GM18861 (cell line): ENCODE measurements at regions not wholly inside any gene's neighbourhood (a gene's known extent, or its start where the extent isn't known, plus 50 kb on each side); places are given as distances from the start of the nearest gene placed in this dataset.

Source experiments
- ATAC-seq: cut with Tn5 transposase; IDR thresholded peaks from one replicate; pipeline ENCODE4 v1.9.1; 2021; ENCODE audit not compliant: unreplicated experiment

DNA sequence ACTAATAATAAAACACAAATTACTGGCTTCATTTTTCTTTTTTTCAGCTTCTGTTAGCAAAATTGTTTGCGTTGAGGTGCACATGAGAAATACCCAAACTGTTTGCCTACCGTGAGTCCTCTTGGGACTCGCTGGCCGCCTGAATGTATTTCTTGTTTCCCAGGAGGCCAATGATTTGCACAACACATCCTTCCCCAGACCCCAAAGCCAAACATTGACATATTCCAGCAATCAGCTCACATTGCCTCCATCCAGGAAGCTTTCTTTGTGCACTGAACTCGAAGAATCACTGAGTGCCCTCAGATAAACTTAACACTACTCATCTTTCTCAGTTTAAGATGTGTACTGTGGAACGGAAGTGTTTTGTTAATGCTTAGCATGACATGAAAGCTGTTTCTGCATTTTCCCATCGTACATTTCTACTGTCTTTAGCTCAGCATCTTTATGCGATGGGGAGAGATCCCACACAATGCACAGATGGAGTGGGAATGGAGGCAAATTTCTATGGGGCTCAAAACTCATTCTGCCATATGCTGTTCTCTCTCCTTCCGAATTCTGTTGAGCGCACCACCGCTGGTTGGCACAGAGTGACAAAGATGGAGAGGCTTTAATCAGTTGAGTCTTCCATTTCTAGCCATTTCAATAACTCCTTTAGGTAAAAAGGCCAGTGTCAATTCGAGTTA is 399.5 kb downstream of the RFC3 start:
- no peak for ATAC-seq

GRCh38 chr13:34223984-34224383 is 406.0 kb downstream of the RFC3 start:
- ATAC-seq, result no peak

GRCh38 chr13:34224877-34225276 is 406.9 kb downstream of the RFC3 start:
- no peak for ATAC-seq

GRCh38 chr13:34230271-34230670 is 412.3 kb downstream of the RFC3 start:
- no peak for ATAC-seq

GRCh38 chr13:34241332-34241731 is 423.4 kb downstream of the RFC3 start:
- no peak for ATAC-seq

GRCh38 chr13:34243403-34243802 is 425.5 kb downstream of the RFC3 start:
- ATAC-seq, result no peak

GRCh38 chr13:34246511-34246910 is 428.6 kb downstream of the RFC3 start:
- no peak for ATAC-seq

DNA sequence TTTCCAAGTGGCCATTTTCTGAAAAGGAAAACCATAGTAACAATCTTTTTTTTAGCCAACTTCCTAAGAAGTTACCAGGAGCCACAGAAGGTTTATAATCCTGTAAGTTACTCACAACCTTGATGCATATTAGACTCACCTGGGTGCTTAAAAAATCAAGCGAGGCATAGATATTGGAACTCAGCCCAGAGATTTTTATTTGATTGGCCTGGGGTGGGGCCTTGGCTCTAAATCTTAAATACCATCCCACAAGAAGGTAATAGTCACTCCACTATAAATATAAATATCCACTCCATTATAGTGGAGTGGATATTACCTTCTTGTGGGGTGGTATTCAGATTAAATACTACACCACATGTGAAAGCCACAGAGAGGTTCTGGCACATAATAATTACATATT is 429.6 kb downstream of the RFC3 start:
- ATAC-seq, result no peak

GRCh38 chr13:34249546-34250039 is 431.6 kb downstream of the RFC3 start:
- no peak for ATAC-seq

GRCh38 chr13:34250151-34250670 is 432.3 kb downstream of the RFC3 start:
- ATAC-seq, result no peak

DNA sequence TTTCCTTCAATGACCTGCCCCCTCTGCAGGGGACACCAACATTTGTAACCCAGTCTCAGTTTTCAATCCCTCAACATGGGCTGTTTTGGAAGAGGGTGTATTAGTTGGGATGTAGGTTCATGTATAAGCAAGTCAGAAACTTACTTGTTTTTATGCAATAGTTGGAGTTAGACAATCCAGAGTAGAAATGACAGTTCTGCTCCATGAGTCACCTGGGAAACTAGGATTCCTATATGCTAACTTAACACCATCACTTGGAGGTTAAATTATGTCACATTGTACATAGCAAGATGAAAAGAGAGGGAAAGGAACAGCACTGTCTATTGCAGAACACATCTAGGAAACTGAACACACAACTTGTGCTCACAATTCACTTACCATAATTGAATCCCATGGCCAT is 436.4 kb downstream of the RFC3 start:
- ATAC-seq, result no peak

DNA sequence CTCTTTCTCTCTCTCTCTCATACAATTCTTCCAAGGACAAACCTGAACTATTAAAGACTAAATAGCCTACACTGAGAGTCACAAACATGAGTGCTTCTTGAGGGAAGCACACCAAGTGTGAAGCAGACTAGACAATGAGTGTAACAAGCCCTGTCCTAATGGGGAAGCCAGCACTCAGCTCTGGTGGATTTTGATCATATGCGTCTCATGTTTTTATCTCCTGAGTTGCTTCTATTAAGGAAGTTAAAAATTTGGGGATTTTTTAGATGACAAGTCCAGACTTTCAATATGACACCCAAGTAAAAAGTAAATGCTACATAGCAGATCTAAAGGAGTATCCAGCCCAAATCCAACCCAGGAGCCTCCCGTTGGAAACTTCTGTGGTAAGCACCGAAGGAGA is 437.8 kb downstream of the RFC3 start:
- ATAC-seq, result no peak

GRCh38 chr13:34256236-34256635 is 438.3 kb downstream of the RFC3 start:
- ATAC-seq, result no peak

DNA sequence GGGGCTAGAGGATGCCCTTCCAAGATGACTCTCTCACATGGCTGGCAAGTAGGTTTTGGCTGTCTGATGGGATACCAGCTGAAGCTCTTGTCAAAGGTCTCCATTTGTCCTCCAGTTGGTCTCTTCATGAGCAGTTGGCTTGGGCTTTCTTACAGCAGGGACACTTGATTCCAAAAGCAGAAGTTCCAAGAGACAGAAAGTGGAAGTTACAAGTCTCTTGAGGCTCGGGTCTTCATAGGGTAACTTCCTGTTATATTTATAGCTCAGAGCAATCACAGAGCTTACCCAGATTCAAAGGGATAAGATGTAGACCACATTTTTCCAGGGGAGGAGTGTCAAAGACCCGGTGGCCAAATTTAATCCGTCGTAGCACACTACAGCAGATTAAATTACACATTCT is 440.0 kb downstream of the RFC3 start:
- no peak for ATAC-seq

DNA sequence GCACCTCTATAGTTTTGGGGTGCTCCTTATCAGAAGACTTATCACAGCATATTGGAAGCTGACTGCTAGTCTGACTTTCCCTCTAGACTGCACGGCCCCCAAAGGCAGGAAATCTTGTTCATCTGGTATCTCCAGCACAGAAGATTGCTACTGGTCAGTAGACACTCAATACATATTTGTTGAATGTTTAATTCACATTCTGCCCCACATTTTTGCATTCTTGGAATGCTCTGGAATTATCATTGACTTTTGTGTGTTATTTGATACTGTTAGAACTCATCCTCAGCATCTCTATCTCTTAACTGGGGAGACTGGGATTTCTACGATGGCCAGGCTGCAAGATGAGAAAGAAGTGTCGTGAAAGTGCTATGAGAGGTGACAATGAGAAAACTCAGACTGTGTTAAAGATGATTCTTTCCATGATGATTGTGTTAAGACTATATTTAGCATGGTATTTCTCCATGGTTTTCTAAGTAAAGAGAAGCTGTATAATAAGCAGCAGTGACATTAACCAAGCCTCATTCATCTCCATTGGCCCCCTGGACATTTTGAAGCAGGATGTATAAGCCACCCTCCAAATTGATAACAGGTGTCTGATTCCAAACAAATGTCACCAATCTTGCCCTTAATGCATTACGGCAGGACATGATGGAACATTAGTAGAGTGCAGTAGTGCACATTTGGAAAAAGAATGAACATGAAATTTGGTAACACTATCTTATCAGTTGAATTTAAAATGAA is 440.9 kb downstream of the RFC3 start:
- no peak for ATAC-seq

DNA sequence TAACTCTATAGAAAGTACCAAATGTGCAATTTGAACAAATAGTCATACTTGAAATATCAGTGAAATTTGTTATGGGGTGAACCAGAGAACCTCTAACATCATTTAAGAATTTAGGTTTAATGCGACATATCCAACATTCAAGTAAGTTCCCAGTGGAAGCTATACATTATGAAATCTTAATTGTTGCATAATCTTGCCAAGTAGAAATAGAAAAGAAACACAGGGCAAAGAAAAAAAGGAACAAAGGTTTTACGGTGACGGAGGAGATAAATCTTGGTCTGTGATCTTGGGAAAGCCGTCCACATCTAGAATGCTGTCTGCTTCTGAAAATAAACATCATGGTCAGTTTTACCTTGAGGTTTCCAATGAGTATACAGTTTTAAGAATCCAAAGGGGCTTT is 445.7 kb downstream of the RFC3 start:
- no peak for ATAC-seq

DNA sequence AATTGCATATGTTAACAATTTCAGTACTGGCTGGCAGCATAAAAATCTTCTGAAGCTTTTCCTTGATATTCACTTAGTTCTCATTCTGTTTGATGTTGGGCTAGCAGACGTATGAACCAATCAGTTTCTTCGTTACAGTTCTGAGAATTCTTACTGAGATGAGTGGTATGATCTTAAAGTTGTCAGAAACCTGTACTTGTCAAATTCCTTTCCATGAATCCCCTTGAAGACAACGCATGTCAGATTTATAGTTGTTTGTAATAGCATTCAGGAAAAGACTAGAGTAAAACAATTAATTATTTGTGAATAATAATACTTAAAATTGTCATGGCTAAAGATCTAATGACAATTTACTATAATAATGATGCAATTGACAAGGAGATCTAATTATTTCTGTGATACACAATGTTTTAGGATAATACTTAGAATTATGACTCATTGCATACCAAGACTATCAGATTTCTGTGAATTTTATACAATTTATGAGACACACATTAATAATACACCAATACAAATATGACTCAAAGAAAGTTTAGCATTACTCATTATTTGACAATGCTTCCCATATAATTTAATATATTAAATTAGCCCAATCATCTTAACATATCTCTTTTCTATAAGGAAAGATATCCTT is 447.2 kb downstream of the RFC3 start:
- no peak for ATAC-seq

DNA sequence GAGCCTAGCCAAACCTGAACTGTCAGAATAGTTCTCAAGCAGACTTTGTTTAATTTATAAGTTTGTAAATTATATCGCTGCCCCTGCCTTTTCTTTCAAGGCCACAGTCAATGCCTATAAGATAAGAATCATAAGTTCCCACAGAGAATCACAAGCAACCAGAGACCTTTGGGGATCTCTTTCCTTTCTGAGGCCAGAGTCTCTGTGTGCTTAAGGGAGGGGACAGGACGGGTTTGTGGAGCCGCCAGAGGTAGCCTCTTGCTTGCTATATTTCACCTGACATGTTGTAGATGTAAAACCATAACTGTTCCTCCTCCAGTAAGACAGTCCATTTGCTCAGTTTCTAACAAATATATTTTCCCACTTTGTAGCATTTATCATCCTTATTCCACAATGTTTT is 458.8 kb downstream of the RFC3 start:
- ATAC-seq, result no peak

GRCh38 chr13:34277936-34278335 is 460.0 kb downstream of the RFC3 start:
- ATAC-seq, result no peak

DNA sequence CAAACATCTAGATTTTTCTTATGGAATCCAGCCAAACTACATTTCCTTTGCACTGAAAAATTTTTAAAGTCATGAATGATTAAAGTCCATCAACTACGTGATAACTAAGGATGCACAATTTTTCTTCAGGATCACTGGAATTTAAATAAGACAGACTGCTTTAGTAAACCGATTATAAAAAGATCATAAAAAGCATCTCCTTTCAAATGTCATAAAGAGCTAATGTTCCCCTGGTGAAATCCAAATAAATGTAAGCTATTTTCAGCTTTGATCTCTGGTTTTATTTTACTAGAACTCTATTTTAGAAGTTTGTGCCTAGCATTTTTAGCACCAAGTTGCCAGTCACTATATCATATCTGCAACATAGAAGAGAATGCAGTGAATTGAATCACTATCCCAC is 460.8 kb downstream of the RFC3 start:
- no peak for ATAC-seq

DNA sequence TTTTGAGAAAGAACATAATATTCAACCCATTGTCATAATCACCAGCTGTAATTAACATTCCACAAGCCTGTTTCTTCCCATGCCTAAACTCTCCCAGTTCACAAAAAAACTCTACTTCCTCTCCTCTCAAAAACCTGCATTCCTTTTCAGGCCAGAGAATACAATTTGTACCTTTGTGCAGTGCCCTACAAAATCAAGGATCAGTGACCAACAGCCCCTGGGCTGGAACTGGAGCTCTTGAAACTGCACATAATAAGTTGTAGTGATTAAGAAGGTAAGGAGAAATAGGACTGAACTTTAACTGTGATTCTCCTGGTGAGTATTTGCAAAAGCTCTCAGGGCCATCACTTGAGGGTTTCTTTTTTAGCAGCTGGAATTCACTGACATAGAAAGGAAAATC is 472.7 kb downstream of the RFC3 start:
- ATAC-seq, result no peak
